Colonic mucosa (tissue), 4 donors: ENCODE measurements at regions not wholly inside any gene's neighbourhood (a gene's known extent, or its start where the extent isn't known, plus 50 kb on each side); places are given as distances from the start of the nearest gene placed in this dataset.

ENCODE experiments used
- DNase-seq: peaks from one replicate; pipeline ENCODE4 v3.0.0-alpha.2; 2020
- H3K27ac ChIP-seq: fragments of 200-600 bp; one replicate; pipeline ENCODE4 v1.8.0; 2021
- H3K27me3 ChIP-seq: fragments of 200-600 bp; one replicate; pipeline ENCODE4 v1.8.0; 2021
- H3K36me3 ChIP-seq: fragments of 200-600 bp; one replicate; pipeline ENCODE4 v1.8.0; 2021
- H3K4me1 ChIP-seq: fragments of 200-600 bp; one replicate; pipeline ENCODE4 v1.8.0; 2021; ENCODE audit warnings: mild to moderate bottlenecking
- H3K4me3 ChIP-seq: fragments of 200-600 bp; one replicate; pipeline ENCODE4 v1.8.0; 2021
- H3K9ac ChIP-seq, 2 donors: one replicate each; pipeline ENCODE4 v1.7.0; 2013; ENCODE audit warnings: control low read depth in 2 of 2, low read depth in 2 of 2, low read length in 2 of 2
- H3K9me3 ChIP-seq: fragments of 200-600 bp; one replicate; pipeline ENCODE4 v1.8.0; 2021
- CTCF ChIP-seq: fragments of 200-600 bp; IDR thresholded peaks from one replicate; pipeline ENCODE4 v1.8.0; 2022; ENCODE audit warnings: antibody characterized with exemption, mild to moderate bottlenecking
- intact Hi-C: fragments of 100-400 bp; cut with DNase I; formaldehyde crosslinking; loops from one replicate; pipeline ENCODE4 v1.14.1; 2022
- donor health status: healthy.
- donor health status: DM: no; HTN: no; CAD: no.
- donor health status: DM: no; HTN: no; CAD: no.

- no peaks in the 10 kb centered on the region for H3K27me3 ChIP-seq
- H3K9ac ChIP-seq = no peak overlapping the region
- no peak for DNase-seq
- H3K27ac ChIP-seq = no peak overlapping the region
- no peaks in the 10 kb centered on the region for H3K9me3 ChIP-seq
- TF ChIP-seq CTCF = no peak
- no peaks in the 10 kb centered on the region for H3K4me1 ChIP-seq
- H3K4me3 ChIP-seq = no peak overlapping the region
- H3K36me3 ChIP-seq = no peaks in the 10 kb centered on the region
- intact Hi-C loops = no loop called here
Observed at GRCh38 chr1:208497866-208498541, 253.8 kb upstream of the PLXNA2 start.

- intact Hi-C loops = no loop called here
- Histone ChIP-seq H3K4me3 (no peak overlapping the region), H3K27me3 (no peaks in the 10 kb centered on the region), H3K36me3 (no peaks in the 10 kb centered on the region), H3K9me3 (no peaks in the 10 kb centered on the region), H3K4me1 (no peaks in the 10 kb centered on the region), H3K27ac (no peak overlapping the region), H3K9ac (no peak overlapping the region)
- TF ChIP-seq CTCF = no peak
- no peak for DNase-seq
Observed at GRCh38 chr1:208499026-208499425, 254.8 kb upstream of the PLXNA2 start.

- intact Hi-C loops = no loop called here
Observed at GRCh38 chr1:208499601-208500000, 255.4 kb upstream of the PLXNA2 start.

GRCh38 chr1:208500375-208500774 is 256.2 kb upstream of the PLXNA2 start:
- no peak overlapping the region for H3K9ac ChIP-seq
- no peaks in the 10 kb centered on the region for H3K9me3 ChIP-seq
- no peak overlapping the region for H3K4me3 ChIP-seq
- no peaks in the 10 kb centered on the region for H3K36me3 ChIP-seq
- no peak overlapping the region for H3K27ac ChIP-seq
- intact Hi-C loops = no loop called here
- H3K4me1 ChIP-seq = no peaks in the 10 kb centered on the region
- no peak for DNase-seq
- no peak for TF ChIP-seq CTCF
- no peaks in the 10 kb centered on the region for H3K27me3 ChIP-seq

More at GRCh38 chr1:208499601-208500000, 255.4 kb upstream of the PLXNA2 start:
- H3K9me3 ChIP-seq = no peaks in the 10 kb centered on the region
- no peaks in the 10 kb centered on the region for H3K36me3 ChIP-seq
- no peaks in the 10 kb centered on the region for H3K4me1 ChIP-seq
- H3K4me3 ChIP-seq = no peak overlapping the region
- DNase-seq = no peak
- H3K9ac ChIP-seq = no peak overlapping the region
- no peak for TF ChIP-seq CTCF
- H3K27me3 ChIP-seq = no peaks in the 10 kb centered on the region
- H3K27ac ChIP-seq = no peak overlapping the region

- Histone ChIP-seq H3K36me3 (no peaks in the 10 kb centered on the region), H3K4me1 (no peaks in the 10 kb centered on the region), H3K4me3 (no peak overlapping the region), H3K9me3 (no peaks in the 10 kb centered on the region), H3K27me3 (no peaks in the 10 kb centered on the region), H3K9ac (no peak overlapping the region), H3K27ac (no peak overlapping the region)
- TF ChIP-seq CTCF = no peak
- DNase-seq = no peak
- intact Hi-C loops = no loop called here
Observed at GRCh38 chr1:208501542-208501941, 257.4 kb upstream of the PLXNA2 start.
